ENCODE measurements at regions not wholly inside any gene's neighbourhood (a gene's known extent, or its start where the extent isn't known, plus 50 kb on each side); places are given as distances from the start of the nearest gene placed in this dataset.

GRCh38 chr5:121719255-121719654 lies 132.4 kb upstream of the FTMT start:
- intact Hi-C loops (cut with micrococcal nuclease; ENCODE audit: unreplicated experiment): no loop called here
- in situ Hi-C loops (cut with HindIII; ENCODE audit: extremely low pct_ligation_motif_present, low pct_unique_long_range_greater_than_20kb): no loop called here
- ATAC-seq (no peak), FAIRE-seq (no peak), DNase-seq (ENCODE audit: low spot score) (no peak)
- CTCF ChIA-PET (ENCODE audit: low intra/inter-chr PET ratio, low total read pairs): no interaction called here
- no peak overlapping the region for H3K4me3 ChIP-seq (replicated peaks in 1 of 3; ENCODE audit: insufficient read depth in 1 of 3, low read depth in 2 of 3, low read length in 3 of 3)
- no peaks in the 10 kb centered on the region for H3K36me3 ChIP-seq (replicated peaks in 1 of 2; ENCODE audit: control insufficient read depth in 1 of 2, insufficient read depth in 2 of 2, low read length in 2 of 2)
- POLR2A ChIA-PET: no interaction called here
- no peak overlapping the region for H3K9ac ChIP-seq (ENCODE audit: insufficient read depth, low read depth, low read length)
- H2AFZ ChIP-seq (ENCODE audit: low read length): no peak overlapping the region
- no TSS peak for BruUV-seq (replicated peaks)
- H3K4me1 ChIP-seq (ENCODE audit: insufficient read depth, low read length): no peaks in the 10 kb centered on the region
- H3K27ac ChIP-seq (ENCODE audit: extremely low read length, insufficient read depth, low read length): no peak overlapping the region
- no peak overlapping the region for H3K4me2 ChIP-seq (ENCODE audit: low read depth, low read length)
- H3K79me2 ChIP-seq (ENCODE audit: insufficient read depth, low read length): no peaks in the 10 kb centered on the region
- no peaks in the 10 kb centered on the region for H4K20me1 ChIP-seq (ENCODE audit: insufficient read depth, low read length)
- H3K9me3 ChIP-seq (ENCODE audit: low read length): no peaks in the 10 kb centered on the region
- WGBS (ENCODE audit: low lambda C conversion rate): 0% methylated on average over 2 of the region's 2 CpGs
- H3K27me3 ChIP-seq (ENCODE audit: control insufficient read depth in 1 of 2, insufficient read depth in 2 of 2, low read length in 2 of 2): no peaks in the 10 kb centered on the region
- TF ChIP-seq SALL2 (CRISPR knock-in tag; IDR thresholded peaks at IDR 0.05) (no peak), JDP2 (CRISPR knock-in tag; IDR thresholded peaks at IDR 0.05; ENCODE audit: borderline replicate concordance) (no peak), ZNF12 (CRISPR knock-in tag; IDR thresholded peaks at IDR 0.05) (no peak), ZFP36L1 (CRISPR knock-in tag; IDR thresholded peaks at IDR 0.05) (no peak), ARID5B (CRISPR knock-in tag; IDR thresholded peaks at IDR 0.05) (no peak), ZNF510 (CRISPR knock-in tag; IDR thresholded peaks at IDR 0.05; ENCODE audit: low read depth) (no peak), CREBL2 (CRISPR knock-in tag; IDR thresholded peaks at IDR 0.05; ENCODE audit: borderline replicate concordance) (no peak), ZNF883 (CRISPR knock-in tag; IDR thresholded peaks at IDR 0.05; ENCODE audit: not compliant biosample characterization) (no peak), MYC (CRISPR knock-in tag; IDR thresholded peaks at IDR 0.05; ENCODE audit: borderline replicate concordance) (no peak), ZBTB38 (CRISPR knock-in tag; IDR thresholded peaks at IDR 0.05) (no peak), TGIF2 (CRISPR knock-in tag; IDR thresholded peaks at IDR 0.05) (no peak), SMARCC2 (IDR thresholded peaks at IDR 0.05) (no peak), ZNF598 (CRISPR knock-in tag; IDR thresholded peaks at IDR 0.05; ENCODE audit: borderline replicate concordance) (no peak), ZNF142 (CRISPR knock-in tag; IDR thresholded peaks at IDR 0.05) (no peak), THYN1 (CRISPR knock-in tag; IDR thresholded peaks at IDR 0.05; ENCODE audit: borderline replicate concordance, low read depth) (no peak), STAG1 (CRISPR knock-in tag; IDR thresholded peaks at IDR 0.05) (no peak)
